AG04450 (cell line): ENCODE measurements at regions not wholly inside any gene's neighbourhood (a gene's known extent, or its start where the extent isn't known, plus 50 kb on each side); places are given as distances from the start of the nearest gene placed in this dataset.

Source experiments
- CTCF ChIA-PET: fragments of 300-600, 350-600 bp; formaldehyde crosslinking; extraction: SDS; loops from one replicate; lab custom pipeline; 2022; ENCODE audit warnings: antibody characterized with exemption, inconsistent platforms; lab: Charles Lee
- POLR2A ChIA-PET: fragments of 350-600 bp; formaldehyde crosslinking; extraction: SDS; loops from one replicate; lab custom pipeline; 2021; ENCODE audit warnings: antibody characterized with exemption, inconsistent platforms; lab: Yijun Ruan, JAX
- DNase-seq: peaks from one replicate; pipeline ENCODE4 v3.0.0-alpha.2; 2011; ENCODE audit warnings: low read depth, low spot score
- H3K27ac ChIP-seq: one replicate; pipeline ENCODE4 v1.5.1; 2012; ENCODE audit warnings: low read depth, low read length, control low read depth
- H3K27me3 ChIP-seq: one replicate; pipeline ENCODE4 v1.6.0; 2012; ENCODE audit warnings: low read length; ENCODE audit not compliant: control insufficient read depth, insufficient read depth
- H3K4me3 ChIP-seq: 2 replicates; pipeline ENCODE4 v1.5.1; 2011; ENCODE audit warnings: mild to moderate bottlenecking, low read depth, low read length, control low read depth
- H3K9me3 ChIP-seq: 2 replicates; pipeline ENCODE4 v1.5.1; 2012; ENCODE audit warnings: low read length; ENCODE audit not compliant: control insufficient read depth, insufficient read depth
- TF ChIP-seq, protein P1 (sequence below): IDR thresholded peaks from 2 replicates; pipeline ENCODE4 v1.5.1; 2011; ENCODE audit warnings: low read depth, low read length, control low read depth, inconsistent platforms

GRCh38 chr11:104534278-104534677 lies 364.0 kb downstream of the CASP12 start:
- Histone ChIP-seq H3K27ac (no peak overlapping the region), H3K27me3 (no peaks in the 10 kb centered on the region), H3K4me3 (no peak overlapping the region), H3K9me3 (no peaks in the 10 kb centered on the region)
- POLR2A ChIA-PET, result no interaction called here
- DNase-seq, result peak; percentile 24
- CTCF ChIA-PET, result interaction anchor here (0.5 to 2.1 kb wide), 2 partner anchors 181 to 1329 kb away, joined by 5 to 9 read pairs; no protein-coding TSS in a partner anchor
- TF ChIP-seq, protein P1, sequence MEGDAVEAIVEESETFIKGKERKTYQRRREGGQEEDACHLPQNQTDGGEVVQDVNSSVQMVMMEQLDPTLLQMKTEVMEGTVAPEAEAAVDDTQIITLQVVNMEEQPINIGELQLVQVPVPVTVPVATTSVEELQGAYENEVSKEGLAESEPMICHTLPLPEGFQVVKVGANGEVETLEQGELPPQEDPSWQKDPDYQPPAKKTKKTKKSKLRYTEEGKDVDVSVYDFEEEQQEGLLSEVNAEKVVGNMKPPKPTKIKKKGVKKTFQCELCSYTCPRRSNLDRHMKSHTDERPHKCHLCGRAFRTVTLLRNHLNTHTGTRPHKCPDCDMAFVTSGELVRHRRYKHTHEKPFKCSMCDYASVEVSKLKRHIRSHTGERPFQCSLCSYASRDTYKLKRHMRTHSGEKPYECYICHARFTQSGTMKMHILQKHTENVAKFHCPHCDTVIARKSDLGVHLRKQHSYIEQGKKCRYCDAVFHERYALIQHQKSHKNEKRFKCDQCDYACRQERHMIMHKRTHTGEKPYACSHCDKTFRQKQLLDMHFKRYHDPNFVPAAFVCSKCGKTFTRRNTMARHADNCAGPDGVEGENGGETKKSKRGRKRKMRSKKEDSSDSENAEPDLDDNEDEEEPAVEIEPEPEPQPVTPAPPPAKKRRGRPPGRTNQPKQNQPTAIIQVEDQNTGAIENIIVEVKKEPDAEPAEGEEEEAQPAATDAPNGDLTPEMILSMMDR, result no peak

DNA sequence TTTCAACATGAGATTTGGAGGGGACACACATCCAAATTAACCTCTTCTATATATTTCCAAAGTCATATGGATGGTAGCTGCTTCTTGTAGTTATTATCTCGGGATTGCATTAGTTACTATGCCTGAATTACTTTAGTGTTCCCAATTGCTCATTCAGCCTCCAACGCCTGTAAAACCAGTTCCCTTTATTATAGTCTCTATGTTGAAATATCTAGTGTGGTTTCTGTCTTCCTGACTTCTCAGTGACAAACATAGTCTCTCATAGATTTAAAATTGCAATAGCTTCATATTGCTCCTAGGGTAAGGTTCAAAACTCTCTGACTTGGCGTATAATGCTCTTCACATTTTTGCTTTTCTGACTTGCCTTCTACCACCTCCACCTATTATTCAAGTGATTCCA lies 366.4 kb downstream of the CASP12 start:
- TF ChIP-seq, protein P1, result no peak
- no peaks in the 10 kb centered on the region for H3K9me3 ChIP-seq
- no peaks in the 10 kb centered on the region for H3K27me3 ChIP-seq
- no peak overlapping the region for H3K4me3 ChIP-seq
- CTCF ChIA-PET, result interaction anchor here (1.0 to 1.6 kb wide), 3 partner anchors 10 to 1331 kb away, joined by 3 to 5 read pairs (median 4); no protein-coding TSS in a partner anchor
- POLR2A ChIA-PET, result no interaction called here
- no peak overlapping the region for H3K27ac ChIP-seq
- DNase-seq, result no peak

GRCh38 chr11:104531075-104531474 lies 367.1 kb upstream of the PDGFD start:
- CTCF ChIA-PET, result interaction anchor here (1.0 to 1.6 kb wide), 3 partner anchors 9 to 1332 kb away, joined by 3 to 5 read pairs (median 4); no protein-coding TSS in a partner anchor
- H3K27ac ChIP-seq, result no peak overlapping the region

GRCh38 chr11:104529906-104530305 lies 366.0 kb upstream of the PDGFD start:
- no peak overlapping the region for H3K4me3 ChIP-seq
- CTCF ChIA-PET, result no interaction called here
- H3K9me3 ChIP-seq, result no peaks in the 10 kb centered on the region
- no peak overlapping the region for H3K27ac ChIP-seq
- H3K27me3 ChIP-seq, result no peaks in the 10 kb centered on the region
- TF ChIP-seq, protein P1, result no peak
- no peak for DNase-seq
- POLR2A ChIA-PET, result no interaction called here

More at GRCh38 chr11:104531075-104531474, 367.1 kb upstream of the PDGFD start:
- TF ChIP-seq, protein P1, result peak; percentile 16; the same call in 1 of the 2 replicates
- no peak for DNase-seq
- POLR2A ChIA-PET, result no interaction called here
- Histone ChIP-seq H3K27me3 (no peaks in the 10 kb centered on the region), H3K9me3 (no peaks in the 10 kb centered on the region), H3K4me3 (no peak overlapping the region)

GRCh38 chr11:104529213-104529612 lies 365.3 kb upstream of the PDGFD start:
- Histone ChIP-seq H3K4me3 (no peak overlapping the region), H3K9me3 (no peaks in the 10 kb centered on the region), H3K27me3 (no peaks in the 10 kb centered on the region), H3K27ac (no peak overlapping the region)
- POLR2A ChIA-PET, result no interaction called here
- TF ChIP-seq, protein P1, result no peak
- no peak for DNase-seq
- CTCF ChIA-PET, result interaction anchor here (0.6 kb wide), 1 partner anchor 53 kb away, joined by 6 read pairs; no protein-coding TSS in a partner anchor
